HG03558 (cell line): ENCODE measurements at regions not wholly inside any gene's neighbourhood (a gene's known extent, or its start where the extent isn't known, plus 50 kb on each side); places are given as distances from the start of the nearest gene placed in this dataset.
"Not testable (repeated sequence)": the region's sequence is repeated elsewhere in the genome, so short reads cannot be mapped to it uniquely, and the experiment has no call there.

ENCODE experiments used
- ATAC-seq: cut with Tn5 transposase; IDR thresholded peaks from one replicate; pipeline ENCODE4 v1.9.1; 2021; ENCODE audit warnings: moderate number of reproducible peaks; ENCODE audit not compliant: unreplicated experiment; ENCODE audit errors: extremely low read depth

- ATAC-seq = no peak
Observed at GRCh38 chr2:121818546-121818945, 63.1 kb downstream of the TSN start.

- ATAC-seq = no peak
Observed at GRCh38 chr2:121819846-121820245, 64.4 kb downstream of the TSN start.

DNA sequence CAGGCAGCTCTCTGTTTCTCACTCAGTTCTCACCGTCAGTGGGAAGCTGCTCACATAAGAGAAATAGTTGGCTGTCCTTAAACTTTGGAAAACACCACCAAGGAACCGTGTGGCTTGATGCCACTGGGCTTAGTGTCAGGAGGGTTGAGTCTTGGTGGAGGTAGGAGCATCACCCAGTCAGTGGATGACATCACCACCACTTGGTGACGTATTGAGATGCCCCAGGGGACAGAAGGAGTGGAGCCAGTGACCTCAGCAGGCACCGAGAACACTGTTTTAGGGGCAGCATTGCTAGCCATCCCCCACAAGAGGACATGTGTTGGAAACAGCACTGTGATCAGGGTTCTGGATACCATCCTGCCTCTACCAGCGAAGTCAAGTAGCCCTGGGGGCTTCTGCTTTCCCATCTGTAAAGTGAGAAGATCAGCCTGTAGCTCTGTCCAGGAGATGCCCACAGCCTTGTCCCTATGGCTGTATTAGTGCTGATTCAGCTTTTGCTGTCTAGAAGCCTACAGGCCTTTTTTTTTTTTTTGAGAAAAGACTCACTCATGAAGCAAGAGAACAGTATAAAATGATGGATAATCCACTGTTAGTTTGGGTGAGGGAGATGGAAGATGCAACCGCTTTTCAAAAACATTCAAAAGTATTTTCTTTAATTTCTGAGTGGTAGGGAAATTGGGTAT is 66.2 kb downstream of the TSN start:
- no peak for ATAC-seq

- no peak for ATAC-seq
Observed at GRCh38 chr2:121824264-121824663, 68.8 kb downstream of the TSN start.

GRCh38 chr2:121825003-121825950 is 69.8 kb downstream of the TSN start:
- ATAC-seq = no peak

DNA sequence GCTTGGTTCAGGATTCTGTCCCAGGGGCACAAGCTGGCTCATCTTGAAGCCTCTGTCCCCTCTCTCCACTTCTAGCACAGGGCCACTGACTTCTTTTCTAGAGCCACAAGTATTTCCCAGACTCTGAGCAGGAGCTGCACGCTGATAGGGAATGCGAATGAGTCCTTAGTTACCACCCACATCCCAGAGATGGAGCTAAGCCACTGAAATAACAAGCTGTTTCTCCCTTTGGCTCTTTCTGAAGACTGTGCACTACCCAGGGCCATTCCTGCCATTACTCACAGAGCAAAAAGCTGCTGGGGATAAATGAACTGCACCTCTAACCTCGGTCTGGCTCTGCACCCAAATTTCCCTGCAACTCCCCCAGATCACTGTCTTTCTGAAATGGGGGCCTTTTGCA is 70.6 kb downstream of the TSN start:
- ATAC-seq = no peak

- no peak for ATAC-seq
Observed at GRCh38 chr2:121828281-121828731, 72.9 kb downstream of the TSN start.

- no peak for ATAC-seq
Observed at GRCh38 chr2:121830809-121831208, 75.4 kb downstream of the TSN start.

- no peak for ATAC-seq
Observed at GRCh38 chr2:121831841-121832240, 76.4 kb downstream of the TSN start.

DNA sequence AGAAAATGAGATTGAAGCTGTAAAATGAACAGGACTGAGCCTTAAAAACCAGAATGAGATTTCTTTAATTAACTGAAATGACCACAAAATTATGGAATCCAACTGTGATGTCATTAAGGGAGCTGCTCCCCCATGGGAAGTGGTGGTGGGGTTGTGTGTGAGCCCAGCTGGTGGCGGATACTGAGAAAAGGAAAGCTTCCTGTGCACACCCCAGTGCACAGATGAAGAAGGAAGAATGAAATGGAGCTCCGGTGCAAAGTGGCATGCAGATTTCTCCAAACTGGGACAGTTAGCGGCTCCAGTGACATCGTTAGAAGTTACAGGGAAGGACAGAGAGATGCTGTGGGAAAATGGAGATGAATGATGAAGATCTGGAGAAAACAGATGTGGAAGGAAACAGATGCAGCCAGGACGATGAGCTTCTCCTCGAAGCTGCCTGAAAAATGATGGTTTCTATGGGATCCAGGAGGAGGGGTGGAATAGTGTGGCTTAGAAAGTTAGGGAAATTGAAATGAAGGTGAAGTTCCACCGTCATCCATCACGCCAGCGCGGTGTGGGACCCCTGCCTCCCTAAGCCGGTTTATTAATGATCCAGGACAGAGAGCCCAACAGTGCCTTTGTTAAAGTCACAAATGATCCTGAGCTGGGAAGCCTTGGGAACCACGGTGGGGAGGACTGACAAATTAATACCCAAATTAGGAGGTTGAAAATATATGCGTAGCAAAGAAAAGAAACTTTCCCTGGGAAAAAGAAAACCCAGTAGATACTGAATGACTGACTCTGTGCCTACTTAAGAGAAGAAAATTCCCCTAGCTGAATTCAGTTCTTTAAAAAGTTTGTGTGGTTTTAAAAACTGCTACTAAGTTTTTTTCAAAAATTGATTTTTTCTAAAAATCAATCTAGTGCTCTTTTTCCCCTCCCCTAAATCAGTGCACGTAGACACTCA is 77.2 kb downstream of the TSN start:
- ATAC-seq = no peak

GRCh38 chr2:121833358-121833723 is 77.9 kb downstream of the TSN start:
- no peak for ATAC-seq

GRCh38 chr2:121836611-121837010 is 81.2 kb downstream of the TSN start:
- ATAC-seq = no peak

GRCh38 chr2:121837591-121837990 is 82.1 kb downstream of the TSN start:
- no peak for ATAC-seq

- no peak for ATAC-seq
Observed at GRCh38 chr2:121838551-121838950, 83.1 kb downstream of the TSN start.

GRCh38 chr2:121839584-121839983 is 84.1 kb downstream of the TSN start:
- no peak for ATAC-seq

DNA sequence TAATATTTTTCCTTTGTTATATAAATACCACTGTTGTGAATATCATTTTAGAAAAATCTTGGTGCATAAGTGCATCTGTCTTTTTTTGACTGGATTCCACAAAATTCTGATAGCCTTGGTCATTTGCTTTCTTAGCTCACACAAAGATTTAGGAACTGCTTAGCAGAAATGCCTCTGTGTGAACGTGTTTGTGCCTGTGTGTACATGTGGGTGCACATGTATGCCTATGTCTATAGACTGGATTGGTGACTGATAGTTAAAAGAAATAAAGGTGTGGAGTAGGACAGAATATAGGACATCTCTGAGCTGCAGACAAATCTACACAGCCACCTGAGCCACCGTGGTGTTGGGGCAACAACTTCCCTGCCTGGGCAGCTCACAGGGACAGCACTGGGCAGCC is 93.8 kb downstream of the TSN start:
- no peak for ATAC-seq

GRCh38 chr2:121853149-121853548 is 97.7 kb downstream of the TSN start:
- ATAC-seq = not testable (repeated sequence)

- ATAC-seq = no peak
Observed at GRCh38 chr2:121855510-121855909, 100.1 kb downstream of the TSN start.

DNA sequence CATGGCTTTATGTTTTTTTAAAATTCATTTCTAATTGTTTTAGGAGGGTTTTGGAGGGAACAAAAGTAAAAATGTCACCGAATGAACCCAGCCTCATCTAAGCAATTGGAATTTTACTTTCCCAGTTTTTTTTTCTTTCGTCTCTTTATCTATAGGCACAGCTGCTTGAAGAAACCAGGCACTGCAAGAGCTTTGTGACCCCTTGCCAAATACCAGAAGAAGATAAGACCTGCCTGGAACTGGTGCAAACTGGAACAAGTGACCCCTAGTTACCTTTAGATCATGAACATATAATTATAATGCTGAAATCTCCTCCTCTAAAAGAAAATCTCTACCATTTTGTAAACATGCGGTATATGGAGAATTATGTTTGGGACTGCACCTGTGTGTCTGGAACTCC is 100.9 kb downstream of the TSN start:
- no peak for ATAC-seq

DNA sequence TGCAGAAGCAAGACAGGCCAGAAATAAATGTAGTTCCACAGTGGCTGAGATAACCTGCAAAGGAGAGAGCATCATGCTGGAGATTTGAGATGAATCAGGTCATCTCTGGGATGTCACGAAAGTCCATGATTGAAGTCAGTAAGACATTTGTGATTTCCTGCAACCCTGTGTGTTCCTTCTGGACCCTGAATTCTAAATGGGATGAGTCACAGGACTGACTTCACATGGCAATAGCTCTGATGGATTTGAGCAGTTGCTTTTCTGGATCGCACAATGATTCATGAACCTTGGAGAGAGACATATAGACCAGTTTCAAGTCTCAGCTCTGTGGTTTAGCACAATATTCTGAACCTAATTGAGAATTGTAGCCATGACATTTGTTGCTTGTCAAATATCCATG is 102.9 kb downstream of the TSN start:
- no peak for ATAC-seq
